Left colon (tissue), 2 donors: ENCODE measurements at regions not wholly inside any gene's neighbourhood (a gene's known extent, or its start where the extent isn't known, plus 50 kb on each side); places are given as distances from the start of the nearest gene placed in this dataset.

Experiments
- ATAC-seq: fragments of 200-7000 bp; cut with Tn5 transposase; one replicate; pipeline ENCODE4 v1.9.1; 2020; ENCODE audit warnings: mild to moderate bottlenecking, moderate library complexity
- DNase-seq, 2 donors: peaks; one replicate each; pipeline ENCODE4 v3.0.0-alpha.2; 2020
- intact Hi-C, 2 donors: fragments of 100-400 bp; cut with DNase I in 1 of 2; cut with micrococcal nuclease in 1 of 2; formaldehyde crosslinking; loops; one replicate each; pipeline versions ENCODE4 v1.11.2 to v1.14.0; 2022; cut with DNase I, micrococcal nuclease
- donor health status: DM: no; HTN: no; CAD: no.
- donor health status: DM: yes; HTN: yes; CAD: no.

DNA sequence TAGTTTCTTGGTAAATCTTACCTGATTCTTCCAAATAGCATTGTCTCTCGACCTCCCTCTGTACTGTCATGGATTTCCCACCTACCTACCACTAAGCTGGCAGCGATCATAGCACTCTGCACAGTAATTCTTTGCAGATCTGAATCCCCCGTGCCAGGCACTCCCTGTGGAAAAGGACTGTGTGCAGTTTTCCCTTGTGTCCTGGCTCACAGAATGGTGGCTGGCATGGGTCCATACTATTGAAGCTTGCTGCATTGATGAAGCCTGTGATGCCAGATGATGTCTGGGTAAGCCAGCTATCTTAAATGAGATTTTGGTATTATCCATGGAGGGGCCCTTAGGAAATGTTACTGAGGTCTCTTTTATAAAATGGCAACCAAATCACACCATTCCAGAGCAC, 135.7 kb downstream of the RPAP3 start:
- intact Hi-C loops: no loop called here
- DNase-seq (no peak), ATAC-seq (no peak)

DNA sequence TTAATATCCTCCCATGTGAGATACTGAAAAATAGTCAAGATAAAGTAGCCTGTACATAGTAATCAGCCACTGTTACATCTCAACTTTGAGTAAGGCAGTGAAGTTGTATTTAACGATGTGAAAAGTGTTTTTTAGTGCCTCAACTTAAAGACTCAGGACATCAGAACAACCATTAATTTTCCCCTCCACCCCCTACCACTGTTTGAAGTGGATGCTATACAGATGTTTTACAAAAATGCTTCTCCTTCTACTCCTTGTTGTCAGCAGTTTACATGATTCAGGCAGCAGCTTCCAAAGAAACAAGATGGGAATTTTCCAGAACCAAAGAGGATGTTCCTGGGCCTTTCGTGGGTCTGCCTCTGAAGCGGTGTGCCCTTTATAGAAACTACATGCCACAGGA, 143.6 kb downstream of the RPAP3 start:
- DNase-seq (no peak), ATAC-seq (no peak)
- intact Hi-C loops: no loop called here

DNA sequence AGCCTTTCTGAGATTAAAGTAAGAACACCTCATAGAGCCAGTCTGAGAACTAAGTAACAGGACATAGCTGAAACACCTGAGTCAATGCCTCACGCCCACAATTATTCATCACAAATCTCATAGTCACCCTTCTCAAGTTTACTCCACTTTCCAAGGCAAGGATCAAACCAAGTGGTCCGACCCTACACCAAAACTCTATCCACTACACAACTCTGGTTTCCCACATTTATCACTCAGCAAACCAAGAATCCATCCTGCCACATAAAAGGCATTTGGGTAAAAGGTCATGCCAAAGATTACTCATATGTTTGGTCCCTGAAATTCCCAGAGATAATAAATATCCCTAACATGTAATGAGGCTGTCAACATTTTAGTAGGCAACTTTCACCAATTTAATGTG, 144.1 kb downstream of the RPAP3 start:
- DNase-seq (no peak), ATAC-seq (no peak)
- intact Hi-C loops: no loop called here

DNA sequence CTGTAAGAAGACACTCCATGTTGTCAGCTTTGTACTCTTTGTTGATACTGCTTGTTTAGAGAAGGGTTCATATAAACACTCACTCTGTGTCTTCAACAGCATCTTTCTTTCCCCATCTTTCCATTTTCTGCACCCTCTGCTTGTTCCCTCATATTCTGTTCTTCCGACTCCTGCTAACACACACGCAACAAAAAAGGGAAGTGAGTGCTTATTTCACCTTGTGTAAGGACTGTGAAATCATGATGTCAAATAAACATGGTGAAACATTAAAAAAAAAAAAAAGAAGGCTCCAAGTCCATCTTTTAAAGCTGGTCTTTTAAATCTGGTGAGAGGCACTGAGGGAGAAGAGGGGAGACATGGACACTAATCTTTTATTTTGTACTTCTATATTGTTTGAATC, 145.4 kb downstream of the RPAP3 start:
- ATAC-seq (no peak), DNase-seq (no peak)
- intact Hi-C loops: no loop called here

DNA sequence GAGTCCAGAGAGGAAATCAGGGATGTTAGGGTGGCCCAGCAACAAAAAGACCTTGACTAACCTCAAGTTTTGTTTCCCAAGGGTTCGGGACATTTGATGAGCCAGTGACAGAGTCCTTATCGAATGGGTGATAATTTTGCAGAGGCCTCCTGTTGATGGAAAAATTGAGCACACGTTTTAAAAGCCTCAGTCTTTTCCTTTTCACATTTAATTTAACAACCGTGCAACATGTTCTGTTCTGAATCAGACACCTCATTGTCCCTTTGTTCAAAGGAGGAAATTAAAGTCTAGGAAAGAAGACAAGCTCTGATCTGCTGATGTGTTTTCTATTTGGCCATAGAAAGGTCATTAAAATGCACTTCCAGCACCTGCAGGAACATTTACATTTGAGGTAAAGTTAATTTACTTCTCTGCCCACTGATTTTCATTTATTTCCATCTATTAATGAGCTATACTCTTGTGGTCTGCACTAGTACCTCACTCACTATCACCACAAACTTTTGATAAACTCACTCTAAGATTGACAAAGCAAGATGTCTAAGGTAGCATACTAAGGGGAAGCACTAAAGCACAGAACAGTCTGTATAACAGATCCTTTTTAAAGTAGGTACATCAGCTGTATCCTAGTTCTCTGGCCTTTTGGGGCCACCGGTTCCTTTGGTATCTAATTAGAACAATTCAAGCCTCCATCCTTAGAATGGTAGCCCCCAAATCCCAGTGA, 147.0 kb downstream of the RPAP3 start:
- intact Hi-C loops: no loop called here
- ATAC-seq: no peak
- no peak for DNase-seq

DNA sequence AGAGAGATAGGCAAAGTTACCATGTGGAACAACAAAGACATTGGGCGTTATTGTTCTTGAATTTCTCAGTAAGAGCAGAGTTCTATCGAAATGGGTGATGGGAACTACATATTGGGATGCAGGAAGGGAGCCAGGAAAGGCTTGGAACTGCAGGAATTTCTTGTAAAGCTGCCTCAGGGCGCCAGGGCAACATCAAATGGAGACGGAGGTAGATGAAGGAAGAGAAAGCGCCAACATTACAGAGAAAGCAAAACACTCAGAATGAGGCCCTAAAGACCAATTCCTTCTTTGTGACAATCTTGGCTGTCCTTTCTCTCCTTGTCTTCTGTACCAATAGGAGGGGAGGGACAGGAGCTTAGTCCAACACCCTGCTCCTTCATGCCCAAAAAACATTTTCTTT, 148.4 kb downstream of the RPAP3 start:
- no peak for ATAC-seq
- intact Hi-C loops: no loop called here
- DNase-seq: no peak

DNA sequence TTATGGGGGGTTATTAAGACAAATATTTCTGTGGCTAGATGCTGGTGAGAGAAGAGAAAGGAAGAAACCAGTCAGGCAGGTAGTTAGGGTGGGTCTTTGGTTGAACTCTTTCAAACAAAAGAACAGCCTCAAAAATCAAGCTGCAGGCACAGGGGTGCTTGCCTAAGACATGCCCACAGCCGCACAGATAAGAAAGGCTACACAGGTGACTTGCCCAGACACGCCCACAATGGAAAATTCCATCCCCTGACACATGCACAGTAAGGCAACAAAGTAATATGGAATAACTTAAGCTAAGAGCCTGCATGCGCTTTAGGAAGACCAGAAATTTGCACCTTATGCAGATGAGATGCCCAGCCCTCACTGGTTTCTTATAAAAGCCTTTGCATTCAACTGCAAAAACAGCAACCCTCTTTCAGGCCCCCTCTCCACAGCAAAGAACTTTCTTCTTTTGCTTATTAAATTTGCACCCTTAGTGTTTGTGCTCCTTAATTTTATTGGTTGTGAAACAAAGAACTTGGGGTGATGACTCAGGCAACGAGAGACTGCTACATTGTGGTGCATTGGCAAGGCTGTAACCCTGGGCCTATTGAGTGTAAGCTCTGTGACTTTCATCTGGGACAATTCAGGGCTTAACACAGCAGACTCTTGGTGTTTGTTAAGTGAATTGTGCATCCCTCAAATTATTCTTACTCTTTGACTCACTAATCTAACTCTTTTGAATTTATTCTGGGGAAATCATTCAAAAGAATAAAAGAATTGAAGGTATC, 149.4 kb downstream of the RPAP3 start:
- DNase-seq (no peak), ATAC-seq (no peak)
- intact Hi-C loops: no loop called here

DNA sequence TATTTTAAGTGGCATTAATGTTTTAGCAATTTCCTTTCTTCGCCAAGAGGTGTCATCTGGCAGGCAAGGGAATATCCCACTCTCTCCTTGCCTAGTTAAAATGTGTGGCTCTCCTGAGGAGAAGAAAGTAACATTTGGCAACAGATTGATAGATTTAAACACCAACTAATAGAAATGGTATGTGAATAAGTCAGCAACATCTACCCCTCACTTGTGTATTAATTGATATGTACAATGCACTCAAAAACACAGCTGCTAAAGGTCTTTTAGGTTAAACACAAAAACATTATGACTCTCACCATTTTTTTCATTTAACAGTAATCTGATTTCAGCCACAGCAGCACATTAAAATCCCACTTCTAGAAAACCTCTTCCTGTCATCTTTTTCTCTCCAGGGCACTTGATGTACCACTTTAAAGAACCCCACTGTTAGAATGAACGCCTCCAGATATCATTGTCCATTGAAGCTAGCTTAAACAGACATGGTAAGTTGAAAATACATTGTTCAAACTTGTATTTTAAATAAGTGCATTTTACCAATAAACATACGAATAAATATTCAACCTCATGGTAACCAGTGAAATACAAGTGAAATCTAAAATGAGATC, 151.7 kb downstream of the RPAP3 start:
- DNase-seq: no peak
- intact Hi-C loops: no loop called here
- no peak for ATAC-seq

DNA sequence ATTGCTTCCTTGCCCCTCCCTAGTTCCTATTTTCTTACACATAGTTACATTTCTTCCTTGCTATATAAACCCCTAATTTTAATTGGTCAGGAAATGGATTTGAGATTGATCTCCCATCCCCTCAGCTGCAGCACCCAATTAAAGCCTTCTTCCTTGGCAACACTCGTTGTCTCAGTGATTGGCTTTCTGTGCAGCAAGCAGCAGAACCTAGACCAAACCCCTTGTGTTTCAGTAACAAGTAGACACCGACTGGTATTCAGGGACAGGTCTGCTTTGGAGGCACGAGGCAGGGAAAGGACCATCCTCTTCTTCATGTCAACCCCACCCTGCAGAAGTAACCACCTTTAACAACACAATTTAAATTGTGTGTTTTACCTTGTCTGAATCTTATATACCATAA, 152.6 kb downstream of the RPAP3 start:
- no peak for ATAC-seq
- no peak for DNase-seq
- intact Hi-C loops: no loop called here

DNA sequence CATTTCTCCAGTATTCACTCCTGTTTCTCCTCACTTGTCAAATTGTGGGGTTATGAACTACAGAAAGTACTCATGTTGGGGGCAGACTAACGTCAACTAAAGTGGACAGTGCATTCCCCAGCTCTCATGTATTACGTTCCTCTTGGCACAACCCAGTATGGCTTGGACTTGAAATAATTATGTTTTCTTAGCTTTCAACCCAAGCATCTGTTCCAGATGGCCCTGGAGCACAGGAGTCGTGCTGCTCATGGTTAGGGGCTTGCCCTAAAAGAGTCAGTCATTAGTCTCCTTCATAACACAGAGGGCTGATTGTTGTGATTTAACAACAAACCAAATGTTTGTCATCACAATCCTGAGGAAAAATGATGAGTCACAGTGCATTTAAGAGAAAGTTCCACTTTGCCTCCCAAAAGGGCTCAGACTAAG, 154.4 kb downstream of the RPAP3 start:
- no peak for ATAC-seq
- intact Hi-C loops: no loop called here
- no peak for DNase-seq

DNA sequence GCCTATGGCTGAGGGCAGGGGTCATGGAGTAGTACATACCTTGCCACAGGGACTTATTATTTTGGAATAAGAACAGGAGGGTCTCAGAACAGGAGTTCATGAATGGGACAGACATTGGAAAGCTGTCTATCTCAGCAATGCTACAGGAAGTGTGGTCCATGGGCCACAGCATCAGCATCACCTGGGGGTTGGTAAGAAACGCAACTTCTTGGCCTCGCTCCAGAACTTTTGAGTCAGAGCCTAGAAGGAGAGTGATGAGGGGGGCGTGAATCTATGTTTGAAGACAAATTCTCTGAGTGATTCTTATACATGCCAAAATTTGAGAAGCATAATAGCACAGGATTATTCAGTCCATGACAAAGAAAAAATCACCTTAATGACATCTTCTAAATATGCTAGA, 156.6 kb downstream of the RPAP3 start:
- no peak for ATAC-seq
- intact Hi-C loops: no loop called here
- no peak for DNase-seq

DNA sequence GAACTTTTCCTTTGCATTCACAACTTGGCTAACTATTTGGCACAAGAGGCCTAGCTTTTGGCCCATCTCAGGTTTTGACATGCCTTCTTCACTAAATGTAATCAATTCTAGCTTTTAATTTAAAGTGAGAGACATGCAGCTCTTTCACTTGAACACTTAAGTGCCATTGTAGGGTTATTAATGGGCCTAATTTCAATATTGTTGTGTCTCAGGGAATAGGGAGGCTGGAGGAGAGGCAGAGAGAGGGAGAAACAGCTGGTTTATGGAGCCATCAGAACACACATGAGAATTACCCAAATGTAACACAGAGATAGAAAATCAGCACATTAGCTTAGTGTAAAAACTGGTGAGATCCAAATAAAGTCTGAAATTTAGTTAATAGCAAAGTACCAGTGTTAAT, 157.4 kb downstream of the RPAP3 start:
- intact Hi-C loops: no loop called here
- DNase-seq (no peak), ATAC-seq (no peak)

DNA sequence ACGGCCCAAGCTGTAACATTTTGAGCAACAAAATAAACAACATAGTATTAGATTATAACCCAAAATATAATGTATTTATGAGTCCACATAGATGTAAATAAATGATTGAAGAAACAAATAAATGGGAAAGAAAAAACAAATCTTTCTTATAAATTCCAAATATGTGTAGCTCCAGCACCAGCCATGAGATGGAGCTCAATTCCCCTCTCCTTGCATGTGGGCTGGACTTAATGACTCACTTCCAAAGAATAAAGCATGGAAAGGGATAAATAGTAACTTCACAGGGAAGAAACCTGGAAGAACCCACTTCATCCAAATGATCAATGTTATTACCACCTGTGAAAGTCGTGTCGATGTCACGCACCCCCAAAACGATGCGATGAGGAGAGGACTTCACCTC, 158.8 kb downstream of the RPAP3 start:
- DNase-seq (no peak), ATAC-seq (no peak)
- intact Hi-C loops: no loop called here

DNA sequence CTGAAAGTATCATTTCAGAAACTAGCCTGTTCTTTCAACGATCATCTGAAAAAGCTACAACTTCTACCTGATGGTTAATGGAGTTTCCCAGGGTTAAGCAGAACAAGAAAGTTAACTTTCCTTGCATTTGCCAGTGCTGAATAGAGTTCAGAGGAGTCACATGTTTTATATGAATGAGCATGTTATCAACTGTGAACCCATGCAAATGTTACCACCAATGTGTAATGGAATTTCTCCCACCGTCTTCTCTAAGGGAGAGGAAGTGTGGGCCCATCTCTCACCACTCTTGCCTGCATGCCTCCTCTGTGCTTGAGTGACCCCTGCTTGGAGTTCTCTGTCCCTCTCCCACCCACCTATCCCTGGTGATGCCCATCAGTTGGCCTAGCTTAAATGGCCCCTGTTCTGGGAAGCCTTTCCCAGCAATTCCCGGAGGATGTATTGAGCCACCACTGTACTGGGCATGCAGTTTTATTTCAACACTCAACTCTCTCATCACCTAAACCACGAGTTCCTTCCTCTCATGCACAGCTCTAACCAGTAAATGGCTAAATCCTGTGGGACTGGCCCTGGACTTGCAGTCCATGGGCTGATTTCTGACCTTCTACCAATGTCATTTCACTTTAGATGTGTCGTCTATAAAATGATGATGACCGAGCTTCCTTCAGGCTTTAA, 159.8 kb downstream of the RPAP3 start:
- ATAC-seq (no peak), DNase-seq (no peak)
- intact Hi-C loops: no loop called here

DNA sequence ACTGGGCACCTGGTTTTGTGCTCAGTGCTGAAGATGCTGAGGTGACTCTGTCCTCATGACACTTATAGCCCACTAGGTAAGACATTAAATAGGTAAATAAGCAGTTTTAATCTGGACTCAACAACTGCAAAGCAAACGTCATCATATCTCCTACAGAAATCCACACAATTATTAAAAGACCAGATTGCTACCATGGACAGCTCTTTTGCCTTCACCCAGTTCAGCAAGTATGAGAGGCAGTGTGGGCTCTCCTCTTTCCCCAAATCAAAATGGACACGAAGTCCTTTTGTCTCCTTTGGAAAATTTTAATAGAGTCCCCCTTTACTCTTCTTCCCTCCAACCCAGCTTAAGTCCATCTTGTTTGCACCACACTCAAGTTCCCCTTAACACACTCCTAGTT, 171.1 kb downstream of the RPAP3 start:
- ATAC-seq (no peak), DNase-seq (no peak)
- intact Hi-C loops: no loop called here

DNA sequence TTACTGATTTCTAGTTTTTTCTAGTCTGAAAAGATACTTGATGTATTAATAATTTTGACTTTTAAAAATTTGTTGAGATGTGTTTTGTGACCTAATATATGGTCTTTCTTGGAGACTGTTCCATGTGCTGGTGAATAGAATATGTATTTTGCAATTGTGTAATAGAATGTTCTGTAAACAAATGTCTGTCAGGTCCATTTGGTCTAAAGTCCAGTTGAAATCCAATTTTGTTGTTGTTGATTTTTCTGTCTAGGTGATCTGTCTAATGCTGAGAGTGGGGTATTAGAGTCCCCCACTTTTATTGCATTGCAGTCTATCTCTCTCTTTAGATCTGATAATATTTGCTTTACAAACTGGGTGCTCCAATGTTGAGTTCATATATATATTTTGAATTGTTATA, 175.8 kb downstream of the RPAP3 start:
- intact Hi-C loops: no loop called here
- ATAC-seq: no peak
- DNase-seq: no peak

DNA sequence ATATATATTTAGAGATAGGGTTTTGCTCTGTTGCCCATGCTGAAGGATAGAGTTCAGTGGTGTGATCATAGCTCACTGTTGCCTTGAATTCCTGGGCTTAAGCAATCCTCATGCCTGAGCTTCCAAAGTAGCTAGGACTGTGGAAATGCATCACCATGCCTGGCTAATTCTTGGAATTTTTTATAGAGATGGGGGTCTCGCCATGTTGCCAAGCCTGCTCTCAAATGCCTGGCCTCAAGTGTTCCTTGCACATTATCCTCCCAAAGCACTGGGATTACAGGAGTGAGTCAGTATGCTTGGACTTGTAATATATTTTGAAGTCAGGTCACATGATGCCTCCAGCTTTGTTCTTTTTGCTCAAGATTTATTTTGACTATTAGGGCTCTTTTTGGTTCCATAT, 178.0 kb downstream of the RPAP3 start:
- ATAC-seq (no peak), DNase-seq (no peak)
- intact Hi-C loops: no loop called here

DNA sequence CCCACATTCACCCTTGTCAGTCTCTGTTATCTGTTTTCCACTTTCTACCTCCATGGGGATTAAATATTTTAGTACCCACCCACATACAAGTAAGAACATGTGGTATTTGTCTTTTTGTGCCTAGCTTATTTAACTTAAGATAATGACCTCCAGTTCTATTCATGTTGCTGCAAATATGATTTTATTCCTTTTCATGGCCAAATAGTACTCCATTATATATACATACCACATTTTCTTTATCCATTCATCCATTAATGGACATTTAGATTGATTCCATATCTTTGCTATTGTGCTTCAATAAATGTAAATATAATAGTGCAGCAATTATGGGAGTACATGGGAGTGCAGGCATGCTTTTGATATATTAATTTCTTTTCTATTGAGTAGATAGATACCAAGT, 185.8 kb downstream of the RPAP3 start:
- intact Hi-C loops: no loop called here
- DNase-seq (no peak), ATAC-seq (no peak)

DNA sequence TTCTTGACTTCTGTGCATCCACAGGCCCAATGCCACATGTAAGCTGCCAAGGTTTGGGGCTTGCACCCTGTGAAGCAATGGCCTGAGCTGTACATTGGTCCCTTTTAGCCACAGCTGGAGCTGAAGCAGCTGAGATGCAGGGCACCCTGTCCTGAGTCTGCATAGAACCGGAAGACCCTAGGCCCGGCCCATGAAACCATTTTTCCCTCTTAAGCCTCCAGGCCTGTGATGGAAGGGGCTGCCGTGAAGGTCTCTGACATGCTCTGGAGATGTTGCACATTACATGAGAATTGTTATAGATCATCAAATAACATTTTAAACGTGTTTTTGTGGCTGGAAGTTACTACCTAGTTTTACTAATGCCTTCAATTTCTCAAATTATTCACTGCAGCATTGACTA, 188.7 kb downstream of the RPAP3 start:
- ATAC-seq (no peak), DNase-seq (no peak)
- intact Hi-C loops: no loop called here

DNA sequence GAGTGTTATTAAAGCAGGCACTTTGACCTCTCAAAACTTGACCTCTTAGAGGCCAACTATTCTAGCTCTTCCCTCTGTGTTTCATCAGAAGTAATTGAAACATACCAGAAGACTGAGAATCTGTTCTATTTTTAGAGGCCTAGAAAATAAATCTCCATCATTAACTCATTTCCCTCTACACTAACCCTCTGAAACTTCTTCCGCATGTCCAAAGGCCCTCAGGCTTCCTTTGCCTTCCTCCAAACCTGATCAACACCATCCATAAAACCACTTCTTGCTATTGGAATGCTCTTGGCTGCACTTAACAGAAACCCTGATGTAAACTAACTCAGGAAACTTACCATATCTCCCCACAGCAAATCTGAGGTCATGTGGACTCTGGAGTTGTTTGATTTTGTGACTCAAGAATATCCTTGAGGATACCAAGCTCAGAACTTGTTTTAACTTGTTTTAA, 196.4 kb downstream of the RPAP3 start:
- intact Hi-C loops: no loop called here
- ATAC-seq (no peak), DNase-seq (no peak)
